Fibroblast of lung (primary cell): ENCODE measurements at regions not wholly inside any gene's neighbourhood (a gene's known extent, or its start where the extent isn't known, plus 50 kb on each side); places are given as distances from the start of the nearest gene placed in this dataset.

Source experiments
- DNase-seq, 2 donors: peaks; one replicate each; pipeline versions ENCODE4 v3.0.0 to v3.0.0-alpha.2; 2010; ENCODE audit warnings: low read depth in 2 of 2
- H2AFZ ChIP-seq: 2 replicates; pipeline ENCODE4 v1.5.1; 2012; ENCODE audit warnings: low read length, control low read depth, inconsistent platforms
- H3K27ac ChIP-seq: 2 replicates; pipeline ENCODE4 v1.5.1; 2011; ENCODE audit warnings: low read length, control low read depth; ENCODE audit not compliant: insufficient read depth
- H3K27me3 ChIP-seq: 2 replicates; pipeline ENCODE4 v1.5.1; 2011; ENCODE audit warnings: mild to moderate bottlenecking, low read length; ENCODE audit not compliant: control insufficient read depth, insufficient read depth
- H3K36me3 ChIP-seq: 2 replicates; pipeline ENCODE4 v1.5.1; 2011; ENCODE audit warnings: low read length; ENCODE audit not compliant: control insufficient read depth, insufficient read depth
- H3K4me1 ChIP-seq: 2 replicates; pipeline ENCODE4 v1.5.1; 2011; ENCODE audit warnings: low read length; ENCODE audit not compliant: control insufficient read depth, insufficient read depth; ENCODE audit errors: extremely low read depth
- H3K4me2 ChIP-seq: 2 replicates; pipeline ENCODE4 v1.5.1; 2011; ENCODE audit warnings: low read length, control low read depth; ENCODE audit not compliant: insufficient read depth; ENCODE audit errors: extremely low read depth
- H3K4me3 ChIP-seq, 4 experiments: fragments of 200-600 bp in 1 of 4; sonication (generic) in 1 of 4; replicated peaks in 1 of 4; 2 replicates each; pipeline ENCODE4 v1.5.1; 2011 to 2016; ENCODE audit warnings: low read length in 4 of 4, low read depth in 3 of 4, mild to moderate bottlenecking in 3 of 4, control low read depth in 2 of 4, inconsistent platforms in 1 of 4, mixed read lengths in 1 of 4; ENCODE audit not compliant: insufficient read depth in 1 of 4; ENCODE audit errors: control extremely low read depth in 1 of 4
- H3K79me2 ChIP-seq: 2 replicates; pipeline ENCODE4 v1.5.1; 2012; ENCODE audit warnings: mild to moderate bottlenecking, low read length, inconsistent platforms; ENCODE audit not compliant: control insufficient read depth, insufficient read depth
- H3K9ac ChIP-seq: 2 replicates; pipeline ENCODE4 v1.5.1; 2011; ENCODE audit warnings: mild to moderate bottlenecking, low read length, control low read depth; ENCODE audit not compliant: insufficient read depth
- H3K9me3 ChIP-seq: 2 replicates; pipeline ENCODE4 v1.5.1; 2012; ENCODE audit warnings: low read depth, low read length; ENCODE audit not compliant: control insufficient read depth, insufficient read depth
- H4K20me1 ChIP-seq: 2 replicates; pipeline ENCODE4 v1.5.1; 2011; ENCODE audit warnings: low read length; ENCODE audit not compliant: control insufficient read depth, insufficient read depth; ENCODE audit errors: extremely low read depth
- EZH2 ChIP-seq: IDR thresholded peaks from 2 replicates; pipeline ENCODE4 v1.5.1; 2012; ENCODE audit warnings: low read length, control low read depth, mild to moderate bottlenecking; ENCODE audit errors: missing control alignments
- TF ChIP-seq, protein P1 (sequence below), 2 donors: IDR thresholded peaks in 1 of 2; conservative IDR thresholded peaks in 1 of 2; 1 replicate in 1 of 2; 2 replicates in 1 of 2; pipeline ENCODE4 v1.5.1; 2011 to 2012; ENCODE audit warnings: low read length in 2 of 2, control low read depth in 1 of 2, inconsistent platforms in 1 of 2, low read depth in 1 of 2, mild to moderate bottlenecking in 1 of 2

DNA sequence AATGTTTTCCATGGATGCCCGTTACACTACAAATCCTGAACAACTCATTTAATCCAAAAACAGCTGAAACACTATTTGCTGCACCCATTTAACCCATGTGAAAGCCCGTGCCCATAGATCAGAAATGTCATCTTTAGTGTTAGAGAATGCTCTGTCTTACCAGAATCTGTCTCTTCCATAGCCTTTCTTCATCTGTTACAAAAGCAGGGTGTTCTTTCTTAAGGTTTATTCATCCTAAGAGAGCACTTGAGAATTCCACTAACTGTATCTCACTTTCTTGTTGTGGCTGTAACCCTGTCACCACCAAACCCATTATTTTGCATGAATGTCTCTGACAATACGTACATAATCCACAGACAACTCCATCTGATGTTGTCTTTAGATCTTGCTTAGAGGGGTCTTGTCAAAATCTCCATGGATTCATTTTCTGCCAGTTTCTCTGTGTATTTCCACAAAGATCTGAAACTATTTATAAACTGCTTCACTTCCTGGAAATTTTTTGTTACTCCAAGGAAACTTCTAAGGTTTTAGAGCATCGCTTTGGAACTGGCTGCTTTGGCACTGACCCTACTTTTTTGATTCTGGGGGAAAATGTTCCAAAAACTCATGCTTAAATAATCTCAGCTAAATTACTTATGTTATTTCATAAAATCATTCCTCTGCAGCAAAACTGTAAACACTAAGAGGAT is 167.8 kb upstream of the CCDC54 start:
- Histone ChIP-seq H3K79me2 (no peaks in the 10 kb centered on the region), H3K27me3 (no peaks in the 10 kb centered on the region), H3K27ac (peak overlapping the region; percentile 20), H3K4me2 (peak overlapping the region; percentile 60), H3K36me3 (no peaks in the 10 kb centered on the region), H4K20me1 (no peaks in the 10 kb centered on the region), H2AFZ (peak overlapping the region; percentile 72), H3K9ac (no peak overlapping the region), H3K4me1 (peaks cover 26% of the 10 kb centered on the region), H3K4me3 (no peak overlapping the region), H3K9me3 (no peaks in the 10 kb centered on the region)
- TF ChIP-seq, protein P1, sequence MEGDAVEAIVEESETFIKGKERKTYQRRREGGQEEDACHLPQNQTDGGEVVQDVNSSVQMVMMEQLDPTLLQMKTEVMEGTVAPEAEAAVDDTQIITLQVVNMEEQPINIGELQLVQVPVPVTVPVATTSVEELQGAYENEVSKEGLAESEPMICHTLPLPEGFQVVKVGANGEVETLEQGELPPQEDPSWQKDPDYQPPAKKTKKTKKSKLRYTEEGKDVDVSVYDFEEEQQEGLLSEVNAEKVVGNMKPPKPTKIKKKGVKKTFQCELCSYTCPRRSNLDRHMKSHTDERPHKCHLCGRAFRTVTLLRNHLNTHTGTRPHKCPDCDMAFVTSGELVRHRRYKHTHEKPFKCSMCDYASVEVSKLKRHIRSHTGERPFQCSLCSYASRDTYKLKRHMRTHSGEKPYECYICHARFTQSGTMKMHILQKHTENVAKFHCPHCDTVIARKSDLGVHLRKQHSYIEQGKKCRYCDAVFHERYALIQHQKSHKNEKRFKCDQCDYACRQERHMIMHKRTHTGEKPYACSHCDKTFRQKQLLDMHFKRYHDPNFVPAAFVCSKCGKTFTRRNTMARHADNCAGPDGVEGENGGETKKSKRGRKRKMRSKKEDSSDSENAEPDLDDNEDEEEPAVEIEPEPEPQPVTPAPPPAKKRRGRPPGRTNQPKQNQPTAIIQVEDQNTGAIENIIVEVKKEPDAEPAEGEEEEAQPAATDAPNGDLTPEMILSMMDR (conservative IDR thresholded peaks at IDR 0.05 in 1 of 2, IDR thresholded peaks at IDR 0.05 in 1 of 2; ENCODE audit: low read depth in 1 of 2, low read length in 2 of 2), result no peak
- no peak for TF ChIP-seq EZH2
- DNase-seq, result no peak

DNA sequence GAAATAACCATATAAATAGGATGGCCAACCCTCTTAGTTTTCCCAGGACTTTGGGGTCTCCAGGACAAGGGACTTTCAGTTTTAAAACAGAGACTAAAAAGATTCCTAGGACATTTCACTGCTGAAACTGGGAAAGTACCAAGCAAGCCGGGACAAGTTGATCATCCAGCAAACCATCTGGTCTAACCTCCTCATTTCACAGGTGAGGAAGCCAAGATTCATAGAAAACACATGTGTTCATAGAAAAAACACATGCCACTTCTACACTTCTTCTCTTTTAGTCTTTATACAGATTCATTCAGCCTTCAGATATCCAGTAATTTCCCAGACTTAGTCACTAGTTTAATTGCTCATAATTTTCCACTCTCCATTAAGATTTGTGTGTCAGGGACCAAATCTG is 165.6 kb upstream of the CCDC54 start:
- no peak for DNase-seq
- Histone ChIP-seq H3K27me3 (no peaks in the 10 kb centered on the region), H3K9me3 (no peaks in the 10 kb centered on the region), H3K4me1 (peaks cover 30% of the 10 kb centered on the region), H3K4me3 (no peak overlapping the region), H4K20me1 (no peaks in the 10 kb centered on the region), H3K79me2 (no peaks in the 10 kb centered on the region), H3K4me2 (no peak overlapping the region), H3K9ac (no peak overlapping the region), H2AFZ (no peak overlapping the region), H3K36me3 (no peaks in the 10 kb centered on the region), H3K27ac (no peak overlapping the region)
- TF ChIP-seq, protein P1 (conservative IDR thresholded peaks at IDR 0.05 in 1 of 2, IDR thresholded peaks at IDR 0.05 in 1 of 2; ENCODE audit: low read depth in 1 of 2, low read length in 2 of 2), result no peak

DNA sequence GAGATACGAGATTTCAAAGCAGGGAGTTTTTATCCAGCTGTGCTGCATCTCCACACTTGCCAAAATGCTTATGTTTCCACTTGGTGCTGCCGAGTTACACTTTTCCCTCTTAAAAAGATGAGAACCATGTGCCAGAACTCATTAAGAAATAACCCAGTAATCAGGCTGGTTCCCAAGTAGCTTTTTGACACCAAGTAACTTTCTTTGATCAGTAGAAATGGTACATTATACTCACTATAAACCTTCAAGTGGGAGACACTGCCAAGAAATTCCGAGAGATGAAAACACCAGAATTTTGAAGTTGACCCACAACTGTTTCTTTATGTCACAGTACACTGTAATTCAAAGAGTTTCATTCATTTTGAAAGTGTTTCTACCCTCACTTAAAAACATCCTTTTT is 164.6 kb upstream of the CCDC54 start:
- Histone ChIP-seq H3K4me3 (no peak overlapping the region), H3K27me3 (no peaks in the 10 kb centered on the region), H3K9me3 (no peaks in the 10 kb centered on the region), H3K4me1 (peaks cover 23% of the 10 kb centered on the region), H3K36me3 (no peaks in the 10 kb centered on the region), H4K20me1 (no peaks in the 10 kb centered on the region), H3K27ac (no peak overlapping the region), H2AFZ (no peak overlapping the region), H3K4me2 (no peak overlapping the region), H3K9ac (no peak overlapping the region), H3K79me2 (no peaks in the 10 kb centered on the region)
- TF ChIP-seq, protein P1 (conservative IDR thresholded peaks at IDR 0.05 in 1 of 2, IDR thresholded peaks at IDR 0.05 in 1 of 2; ENCODE audit: low read depth in 1 of 2, low read length in 2 of 2), result no peak
- no peak for TF ChIP-seq EZH2
- peak in 1 of 2 donors; percentile 50 for DNase-seq
